Caco-2 (cell line): ENCODE measurements at regions not wholly inside any gene's neighbourhood (a gene's known extent, or its start where the extent isn't known, plus 50 kb on each side); places are given as distances from the start of the nearest gene placed in this dataset.

Experiments used
- BruUV-seq: library from RNA; stranded (reverse); fragments of 400-500 nt; replicated peaks from 2 replicates; lab custom pipeline; 2021; lab: Mats Ljungman, UMichigan
- CTCF ChIA-PET: fragments of 300-600 bp; sonication (Branson Sonifier 250); formaldehyde crosslinking; loops from one replicate; lab custom pipeline; 2022; ENCODE audit warnings: antibody characterized with exemption; lab: Charles Lee
- POLR2A ChIA-PET: fragments of 300-600 bp; sonication (Branson Sonifier 250); formaldehyde crosslinking; loops from one replicate; lab custom pipeline; 2022; ENCODE audit warnings: antibody characterized with exemption; lab: Charles Lee
- DNase-seq, 2 experiments: peaks; one replicate each; pipeline versions ENCODE4 v3.0.0 to v3.0.0-alpha.2; 2020 to 2022
- H3K27me3 ChIP-seq: replicated peaks from 2 replicates; pipeline ENCODE4 v1.6.0; 2011; ENCODE audit warnings: low read length; ENCODE audit not compliant: control insufficient read depth, insufficient read depth
- H3K36me3 ChIP-seq: 2 replicates; pipeline ENCODE4 v1.5.1; 2011; ENCODE audit warnings: low read length; ENCODE audit not compliant: control insufficient read depth, insufficient read depth
- H3K4me1 ChIP-seq: fragments of 250-450 bp; sonication (Bioruptor Pico); 2 replicates; pipeline ENCODE4 v1.5.1; 2020; ENCODE audit warnings: mild to moderate bottlenecking
- H3K4me3 ChIP-seq: 2 replicates; pipeline ENCODE4 v1.5.1; 2011; ENCODE audit warnings: low read depth, mild to moderate bottlenecking, control low read depth, low read length
- H3K9me3 ChIP-seq: fragments of 250-450 bp; sonication (Bioruptor Pico); 2 replicates; pipeline ENCODE4 v1.5.1; 2020; ENCODE audit warnings: mild to moderate bottlenecking, moderate library complexity
- H3K27ac Mint-ChIP-seq: one replicate; pipeline ENCODE4 v1.8.0; 2022; ENCODE audit warnings: mixed read lengths; ENCODE audit not compliant: unreplicated experiment
- H3K27me3 Mint-ChIP-seq: one replicate; pipeline ENCODE4 v1.8.0; 2022; ENCODE audit warnings: mixed read lengths; ENCODE audit not compliant: insufficient read depth, unreplicated experiment
- H3K36me3 Mint-ChIP-seq: one replicate; pipeline ENCODE4 v1.8.0; 2022; ENCODE audit warnings: mild to moderate bottlenecking, mixed read lengths; ENCODE audit not compliant: insufficient read depth, unreplicated experiment
- H3K4me1 Mint-ChIP-seq: one replicate; pipeline ENCODE4 v1.8.0; 2022; ENCODE audit warnings: low read depth, mixed read lengths; ENCODE audit not compliant: unreplicated experiment
- H3K4me3 Mint-ChIP-seq: one replicate; pipeline ENCODE4 v1.8.0; 2022; ENCODE audit warnings: mild to moderate bottlenecking, moderate library complexity, mixed read lengths; ENCODE audit not compliant: unreplicated experiment
- H3K9me3 Mint-ChIP-seq: one replicate; pipeline ENCODE4 v1.8.0; 2022; ENCODE audit warnings: mixed read lengths; ENCODE audit not compliant: unreplicated experiment
- CTCF ChIP-seq, 2 experiments: fragments of 200-600 bp in 1 of 2; IDR thresholded peaks; 1 replicate in 1 of 2; 2 replicates in 1 of 2; pipeline versions ENCODE4 v1.5.1 to v1.8.0; 2011 to 2022; ENCODE audit warnings: antibody characterized with exemption in 1 of 2, control low read depth in 1 of 2, inconsistent platforms in 1 of 2, low read depth in 1 of 2, low read length in 1 of 2, mild to moderate bottlenecking in 1 of 2, moderate library complexity in 1 of 2; ENCODE audit not compliant: insufficient read depth in 1 of 2, severe bottlenecking in 1 of 2, unreplicated experiment in 1 of 2
- intact Hi-C: fragments of 100-400 bp; cut with micrococcal nuclease; formaldehyde crosslinking; loops from one replicate; pipeline ENCODE4 v1.10.0; 2022; ENCODE audit not compliant: unreplicated experiment

GRCh38 chr11:104819107-104819506 lies 79.2 kb downstream of the CASP12 start:
- Mint-ChIP-seq H3K9me3 (no peaks in the 10 kb centered on the region), H3K27ac (no peak overlapping the region), H3K36me3 (no peaks in the 10 kb centered on the region), H3K4me1 (no peaks in the 10 kb centered on the region), H3K4me3 (no peak overlapping the region), H3K27me3 (peaks cover 4% of the 10 kb centered on the region)
- ChIA-PET POLR2A (no interaction called here), CTCF (interaction anchor here (0.7 kb wide), 1 partner anchor 156 kb away, joined by 6 read pairs; no protein-coding TSS in a partner anchor)
- TF ChIP-seq CTCF (IDR thresholded peaks at IDR 0.05; ENCODE audit: insufficient read depth in 1 of 2, low read depth in 1 of 2, low read length in 1 of 2, severe bottlenecking in 1 of 2, unreplicated experiment in 1 of 2), result no peak
- no peaks in the 10 kb centered on the region for H3K4me1 ChIP-seq
- DNase-seq, result no peak
- intact Hi-C loops, result no loop called here
- H3K36me3 ChIP-seq, result no peaks in the 10 kb centered on the region
- BruUV-seq, result no TSS peak
- H3K9me3 ChIP-seq, result no peaks in the 10 kb centered on the region
- no peaks in the 10 kb centered on the region for H3K27me3 ChIP-seq
- H3K4me3 ChIP-seq, result no peak overlapping the region

GRCh38 chr11:104817973-104818372 lies 80.3 kb downstream of the CASP12 start:
- no peak overlapping the region for H3K4me3 Mint-ChIP-seq
- no peaks in the 10 kb centered on the region for H3K36me3 ChIP-seq
- no TSS peak for BruUV-seq
- intact Hi-C loops, result no loop called here
- H3K4me1 Mint-ChIP-seq, result no peaks in the 10 kb centered on the region
- no peaks in the 10 kb centered on the region for H3K9me3 ChIP-seq
- no peaks in the 10 kb centered on the region for H3K36me3 Mint-ChIP-seq
- ChIA-PET CTCF (no interaction called here), POLR2A (no interaction called here)
- H3K27me3 ChIP-seq, result no peaks in the 10 kb centered on the region
- H3K9me3 Mint-ChIP-seq, result no peaks in the 10 kb centered on the region
- H3K27ac Mint-ChIP-seq, result no peak overlapping the region
- H3K4me1 ChIP-seq, result no peaks in the 10 kb centered on the region
- no peak for TF ChIP-seq CTCF (IDR thresholded peaks at IDR 0.05; ENCODE audit: insufficient read depth in 1 of 2, low read depth in 1 of 2, low read length in 1 of 2, severe bottlenecking in 1 of 2, unreplicated experiment in 1 of 2)
- peaks cover 4% of the 10 kb centered on the region for H3K27me3 Mint-ChIP-seq
- no peak overlapping the region for H3K4me3 ChIP-seq
- DNase-seq, result no peak

GRCh38 chr11:104813532-104813931 lies 84.7 kb downstream of the CASP12 start:
- no TSS peak for BruUV-seq
- ChIA-PET CTCF (no interaction called here), POLR2A (no interaction called here)
- Mint-ChIP-seq H3K4me1 (no peaks in the 10 kb centered on the region), H3K27me3 (no peaks in the 10 kb centered on the region), H3K27ac (no peak overlapping the region), H3K36me3 (no peaks in the 10 kb centered on the region), H3K4me3 (no peak overlapping the region), H3K9me3 (no peaks in the 10 kb centered on the region)
- Histone ChIP-seq H3K9me3 (no peaks in the 10 kb centered on the region), H3K4me3 (no peak overlapping the region), H3K27me3 (no peaks in the 10 kb centered on the region), H3K4me1 (no peaks in the 10 kb centered on the region), H3K36me3 (no peaks in the 10 kb centered on the region)
- intact Hi-C loops, result no loop called here
- DNase-seq, result no peak
- no peak for TF ChIP-seq CTCF (IDR thresholded peaks at IDR 0.05; ENCODE audit: insufficient read depth in 1 of 2, low read depth in 1 of 2, low read length in 1 of 2, severe bottlenecking in 1 of 2, unreplicated experiment in 1 of 2)
